ENCODE measurements at regions not wholly inside any gene's neighbourhood (a gene's known extent, or its start where the extent isn't known, plus 50 kb on each side); places are given as distances from the start of the nearest gene placed in this dataset.
A peak's percentile ranks its signal among the peaks of the same experiment; 100 is the strongest.

GRCh38 chr10:3552281-3552680 is 232.7 kb downstream of the KLF6 start:
- Histone ChIP-seq H3K9ac (ENCODE audit: low read length) (no peak overlapping the region), H3K36me3 (ENCODE audit: control insufficient read depth, insufficient read depth, low read length, severe bottlenecking) (no peaks in the 10 kb centered on the region), H3K4me3 (ENCODE audit: low read length) (no peak overlapping the region), H3K4me1 (ENCODE audit: control insufficient read depth, insufficient read depth, low read length) (peaks cover 12% of the 10 kb centered on the region), H3K27me3 (replicated peaks; ENCODE audit: control insufficient read depth, insufficient read depth, low read length) (no peaks in the 10 kb centered on the region), H3K9me3 (ENCODE audit: control insufficient read depth, low read length) (no peaks in the 10 kb centered on the region)
- DNase-seq (ENCODE audit: low read depth) = no peak

- no peaks in the 10 kb centered on the region for H3K36me3 ChIP-seq (ENCODE audit: control insufficient read depth, insufficient read depth, low read length, severe bottlenecking)
- no peak overlapping the region for H3K9ac ChIP-seq (ENCODE audit: low read length)
- H3K9me3 ChIP-seq (ENCODE audit: control insufficient read depth, low read length) = no peaks in the 10 kb centered on the region
- H3K4me3 ChIP-seq (ENCODE audit: low read length) = no peak overlapping the region
- no peak for DNase-seq (ENCODE audit: low read depth)
- H3K27me3 ChIP-seq (replicated peaks; ENCODE audit: control insufficient read depth, insufficient read depth, low read length) = no peaks in the 10 kb centered on the region
- H3K4me1 ChIP-seq (ENCODE audit: control insufficient read depth, insufficient read depth, low read length) = peaks cover 12% of the 10 kb centered on the region
Observed at GRCh38 chr10:3551761-3552160, 233.2 kb downstream of the KLF6 start.

- DNase-seq (ENCODE audit: low read depth) = no peak
- Histone ChIP-seq H3K4me3 (ENCODE audit: low read length) (no peak overlapping the region), H3K36me3 (ENCODE audit: control insufficient read depth, insufficient read depth, low read length, severe bottlenecking) (no peaks in the 10 kb centered on the region), H3K4me1 (ENCODE audit: control insufficient read depth, insufficient read depth, low read length) (peaks cover 12% of the 10 kb centered on the region), H3K9ac (ENCODE audit: low read length) (no peak overlapping the region), H3K27me3 (replicated peaks; ENCODE audit: control insufficient read depth, insufficient read depth, low read length) (no peaks in the 10 kb centered on the region), H3K9me3 (ENCODE audit: control insufficient read depth, low read length) (no peaks in the 10 kb centered on the region)
Observed at GRCh38 chr10:3549118-3549517, 235.9 kb downstream of the KLF6 start.

- DNase-seq (ENCODE audit: low read depth) = peak; percentile 51
- Histone ChIP-seq H3K9me3 (ENCODE audit: control insufficient read depth, low read length) (no peaks in the 10 kb centered on the region), H3K36me3 (ENCODE audit: control insufficient read depth, insufficient read depth, low read length, severe bottlenecking) (no peaks in the 10 kb centered on the region), H3K9ac (ENCODE audit: low read length) (no peak overlapping the region), H3K27me3 (replicated peaks; ENCODE audit: control insufficient read depth, insufficient read depth, low read length) (no peaks in the 10 kb centered on the region), H3K4me3 (ENCODE audit: low read length) (peak overlapping the region; percentile 18), H3K4me1 (ENCODE audit: control insufficient read depth, insufficient read depth, low read length) (peaks cover 12% of the 10 kb centered on the region)
Observed at GRCh38 chr10:3548702-3549101, 236.3 kb downstream of the KLF6 start.

GRCh38 chr10:3548076-3548475 is 236.9 kb downstream of the KLF6 start:
- Histone ChIP-seq H3K4me1 (ENCODE audit: control insufficient read depth, insufficient read depth, low read length) (peaks cover 12% of the 10 kb centered on the region), H3K4me3 (ENCODE audit: low read length) (peak overlapping the region; percentile 18), H3K36me3 (ENCODE audit: control insufficient read depth, insufficient read depth, low read length, severe bottlenecking) (no peaks in the 10 kb centered on the region), H3K9ac (ENCODE audit: low read length) (no peak overlapping the region), H3K9me3 (ENCODE audit: control insufficient read depth, low read length) (no peaks in the 10 kb centered on the region), H3K27me3 (replicated peaks; ENCODE audit: control insufficient read depth, insufficient read depth, low read length) (no peaks in the 10 kb centered on the region)
- DNase-seq (ENCODE audit: low read depth) = peak; percentile 84

GRCh38 chr10:3544561-3544960 is 240.4 kb downstream of the KLF6 start:
- no peak for DNase-seq (ENCODE audit: low read depth)
- no peak overlapping the region for H3K4me3 ChIP-seq (ENCODE audit: low read length)
- no peaks in the 10 kb centered on the region for H3K27me3 ChIP-seq (replicated peaks; ENCODE audit: control insufficient read depth, insufficient read depth, low read length)

GRCh38 chr10:3542185-3542611 is 242.8 kb downstream of the KLF6 start:
- Histone ChIP-seq H3K4me3 (ENCODE audit: low read length) (no peak overlapping the region), H3K9me3 (ENCODE audit: control insufficient read depth, low read length) (no peaks in the 10 kb centered on the region), H3K36me3 (ENCODE audit: control insufficient read depth, insufficient read depth, low read length, severe bottlenecking) (no peaks in the 10 kb centered on the region), H3K27me3 (replicated peaks; ENCODE audit: control insufficient read depth, insufficient read depth, low read length) (no peaks in the 10 kb centered on the region), H3K9ac (ENCODE audit: low read length) (peak overlapping the region; percentile 30), H3K4me1 (ENCODE audit: control insufficient read depth, insufficient read depth, low read length) (peaks cover 36% of the 10 kb centered on the region)
- peak; percentile 67 for DNase-seq (ENCODE audit: low read depth)

More at GRCh38 chr10:3544561-3544960, 240.4 kb downstream of the KLF6 start:
- no peaks in the 10 kb centered on the region for H3K36me3 ChIP-seq (ENCODE audit: control insufficient read depth, insufficient read depth, low read length, severe bottlenecking)
- peaks cover 35% of the 10 kb centered on the region for H3K4me1 ChIP-seq (ENCODE audit: control insufficient read depth, insufficient read depth, low read length)
- H3K9me3 ChIP-seq (ENCODE audit: control insufficient read depth, low read length) = no peaks in the 10 kb centered on the region
- H3K9ac ChIP-seq (ENCODE audit: low read length) = no peak overlapping the region

- H3K9me3 ChIP-seq (ENCODE audit: control insufficient read depth, low read length) = no peaks in the 10 kb centered on the region
- no peaks in the 10 kb centered on the region for H3K27me3 ChIP-seq (replicated peaks; ENCODE audit: control insufficient read depth, insufficient read depth, low read length)
- no peaks in the 10 kb centered on the region for H3K36me3 ChIP-seq (ENCODE audit: control insufficient read depth, insufficient read depth, low read length, severe bottlenecking)
- no peak for DNase-seq (ENCODE audit: low read depth)
- H3K4me1 ChIP-seq (ENCODE audit: control insufficient read depth, insufficient read depth, low read length) = peaks cover 36% of the 10 kb centered on the region
- H3K4me3 ChIP-seq (ENCODE audit: low read length) = peak overlapping the region; percentile 4
- peak overlapping the region; percentile 57 for H3K9ac ChIP-seq (ENCODE audit: low read length)
Observed at GRCh38 chr10:3539696-3540383, 245.2 kb downstream of the KLF6 start.

GRCh38 chr10:3538656-3539531 is 246.1 kb downstream of the KLF6 start:
- peak; percentile 90 for DNase-seq (ENCODE audit: low read depth)

GRCh38 chr10:3538291-3538655 is 246.7 kb downstream of the KLF6 start:
- Histone ChIP-seq H3K36me3 (ENCODE audit: control insufficient read depth, insufficient read depth, low read length, severe bottlenecking) (no peaks in the 10 kb centered on the region), H3K9ac (ENCODE audit: low read length) (peak overlapping the region; percentile 59), H3K4me1 (ENCODE audit: control insufficient read depth, insufficient read depth, low read length) (peaks cover 36% of the 10 kb centered on the region), H3K9me3 (ENCODE audit: control insufficient read depth, low read length) (no peaks in the 10 kb centered on the region), H3K27me3 (replicated peaks; ENCODE audit: control insufficient read depth, insufficient read depth, low read length) (no peaks in the 10 kb centered on the region), H3K4me3 (ENCODE audit: low read length) (no peak overlapping the region)
- no peak for DNase-seq (ENCODE audit: low read depth)

More at GRCh38 chr10:3538656-3539531, 246.1 kb downstream of the KLF6 start:
- H3K9ac ChIP-seq (ENCODE audit: low read length) = peak overlapping the region; percentile 59
- peaks cover 36% of the 10 kb centered on the region for H3K4me1 ChIP-seq (ENCODE audit: control insufficient read depth, insufficient read depth, low read length)
- H3K36me3 ChIP-seq (ENCODE audit: control insufficient read depth, insufficient read depth, low read length, severe bottlenecking) = no peaks in the 10 kb centered on the region
- H3K9me3 ChIP-seq (ENCODE audit: control insufficient read depth, low read length) = no peaks in the 10 kb centered on the region
- H3K4me3 ChIP-seq (ENCODE audit: low read length) = peak overlapping the region; percentile 4
- H3K27me3 ChIP-seq (replicated peaks; ENCODE audit: control insufficient read depth, insufficient read depth, low read length) = no peaks in the 10 kb centered on the region

- Histone ChIP-seq H3K36me3 (ENCODE audit: control insufficient read depth, insufficient read depth, low read length, severe bottlenecking) (no peaks in the 10 kb centered on the region), H3K4me3 (ENCODE audit: low read length) (no peak overlapping the region), H3K4me1 (ENCODE audit: control insufficient read depth, insufficient read depth, low read length) (peaks cover 32% of the 10 kb centered on the region), H3K9me3 (ENCODE audit: control insufficient read depth, low read length) (no peaks in the 10 kb centered on the region), H3K9ac (ENCODE audit: low read length) (no peak overlapping the region), H3K27me3 (replicated peaks; ENCODE audit: control insufficient read depth, insufficient read depth, low read length) (no peaks in the 10 kb centered on the region)
- no peak for DNase-seq (ENCODE audit: low read depth)
Observed at GRCh38 chr10:3537518-3537917, 247.5 kb downstream of the KLF6 start.
